ENCODE measurements at regions not wholly inside any gene's neighbourhood (a gene's known extent, or its start where the extent isn't known, plus 50 kb on each side); places are given as distances from the start of the nearest gene placed in this dataset.

DNA sequence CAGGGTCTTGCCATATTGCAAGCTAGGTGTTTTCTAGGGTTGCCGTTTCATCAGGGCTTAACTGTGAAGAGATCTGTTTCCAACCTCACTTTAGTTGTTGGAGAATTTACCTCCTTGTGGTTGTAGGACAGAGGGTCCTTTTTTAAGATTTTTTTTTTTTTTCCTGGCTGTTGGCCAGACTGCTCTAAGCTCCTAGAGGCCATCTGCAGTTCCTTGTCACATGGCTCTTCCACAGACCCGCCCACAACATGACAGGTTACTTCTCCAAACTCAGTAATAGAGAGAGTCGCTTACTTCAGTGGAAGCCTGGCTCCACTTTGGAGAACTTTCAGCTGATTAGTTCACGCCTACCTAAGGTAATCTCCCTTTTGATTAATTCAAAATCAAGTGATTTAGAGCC, 543.7 kb downstream of the DMRTA1 start:
- H3K27me3 ChIP-seq (ENCODE audit: control insufficient read depth, insufficient read depth, low read length): no peaks in the 10 kb centered on the region
- H3K4me3 ChIP-seq (ENCODE audit: low read depth, low read length): no peak overlapping the region
- DNase-seq (ENCODE audit: low read depth): no peak
- TF ChIP-seq, protein P1, sequence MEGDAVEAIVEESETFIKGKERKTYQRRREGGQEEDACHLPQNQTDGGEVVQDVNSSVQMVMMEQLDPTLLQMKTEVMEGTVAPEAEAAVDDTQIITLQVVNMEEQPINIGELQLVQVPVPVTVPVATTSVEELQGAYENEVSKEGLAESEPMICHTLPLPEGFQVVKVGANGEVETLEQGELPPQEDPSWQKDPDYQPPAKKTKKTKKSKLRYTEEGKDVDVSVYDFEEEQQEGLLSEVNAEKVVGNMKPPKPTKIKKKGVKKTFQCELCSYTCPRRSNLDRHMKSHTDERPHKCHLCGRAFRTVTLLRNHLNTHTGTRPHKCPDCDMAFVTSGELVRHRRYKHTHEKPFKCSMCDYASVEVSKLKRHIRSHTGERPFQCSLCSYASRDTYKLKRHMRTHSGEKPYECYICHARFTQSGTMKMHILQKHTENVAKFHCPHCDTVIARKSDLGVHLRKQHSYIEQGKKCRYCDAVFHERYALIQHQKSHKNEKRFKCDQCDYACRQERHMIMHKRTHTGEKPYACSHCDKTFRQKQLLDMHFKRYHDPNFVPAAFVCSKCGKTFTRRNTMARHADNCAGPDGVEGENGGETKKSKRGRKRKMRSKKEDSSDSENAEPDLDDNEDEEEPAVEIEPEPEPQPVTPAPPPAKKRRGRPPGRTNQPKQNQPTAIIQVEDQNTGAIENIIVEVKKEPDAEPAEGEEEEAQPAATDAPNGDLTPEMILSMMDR (IDR thresholded peaks at IDR 0.05; ENCODE audit: insufficient read depth, low read length, severe bottlenecking): no peak
- no peak for FAIRE-seq
- no peaks in the 10 kb centered on the region for H3K36me3 ChIP-seq (ENCODE audit: control insufficient read depth, insufficient read depth, low read length)

DNA sequence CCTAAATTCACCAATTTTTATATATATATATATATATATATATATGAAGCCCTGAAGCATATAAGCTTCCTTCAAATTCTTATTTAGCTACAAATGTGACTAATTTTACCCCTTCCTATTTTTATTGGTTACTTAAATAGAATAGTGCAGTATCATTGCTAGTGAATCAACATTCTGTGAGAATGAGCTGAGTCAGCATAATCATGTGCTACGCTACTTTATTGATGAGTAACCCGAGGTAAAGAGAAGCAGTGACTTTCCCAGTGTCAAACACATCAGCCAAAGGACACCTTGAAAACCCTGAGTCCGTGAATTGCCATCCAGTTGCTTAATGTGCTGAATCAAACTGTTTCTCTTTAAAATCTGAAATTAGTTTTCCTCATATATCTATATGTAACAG, 546.2 kb downstream of the DMRTA1 start:
- DNase-seq (ENCODE audit: low read depth): peak; percentile 17
- no peak for FAIRE-seq
- H3K27me3 ChIP-seq (ENCODE audit: control insufficient read depth, insufficient read depth, low read length): no peaks in the 10 kb centered on the region

DNA sequence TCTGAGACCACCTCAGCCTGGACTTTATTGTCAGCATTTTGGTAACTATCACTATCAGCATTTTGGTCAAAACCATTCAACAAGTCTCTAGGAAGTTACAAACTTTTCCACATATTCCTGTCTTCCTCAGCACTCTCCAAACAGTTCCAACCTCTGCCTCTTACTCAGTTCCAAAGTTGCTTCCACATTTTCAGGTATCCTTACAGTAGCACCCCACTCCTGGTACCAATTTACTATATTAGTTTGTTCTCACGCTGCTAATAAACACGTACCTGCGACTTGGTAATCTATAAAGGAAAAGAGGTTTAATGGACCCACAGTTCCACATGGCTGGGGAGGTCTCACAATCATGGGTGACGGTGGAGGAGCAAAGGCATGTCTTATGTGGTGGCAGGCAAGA, 551.3 kb downstream of the DMRTA1 start:
- FAIRE-seq (no peak), DNase-seq (ENCODE audit: low read depth) (no peak)
- no peak overlapping the region for H3K4me3 ChIP-seq (ENCODE audit: low read depth, low read length)
- TF ChIP-seq, protein P1 (IDR thresholded peaks at IDR 0.05; ENCODE audit: insufficient read depth, low read length, severe bottlenecking): no peak
- no peaks in the 10 kb centered on the region for H3K36me3 ChIP-seq (ENCODE audit: control insufficient read depth, insufficient read depth, low read length)
- H3K27me3 ChIP-seq (ENCODE audit: control insufficient read depth, insufficient read depth, low read length): no peaks in the 10 kb centered on the region

More for the DNA sequence above, 546.2 kb downstream of the DMRTA1 start:
- Histone ChIP-seq H3K4me3 (ENCODE audit: low read depth, low read length) (no peak overlapping the region), H3K36me3 (ENCODE audit: control insufficient read depth, insufficient read depth, low read length) (no peaks in the 10 kb centered on the region)
- TF ChIP-seq, protein P1 (IDR thresholded peaks at IDR 0.05; ENCODE audit: insufficient read depth, low read length, severe bottlenecking): no peak

DNA sequence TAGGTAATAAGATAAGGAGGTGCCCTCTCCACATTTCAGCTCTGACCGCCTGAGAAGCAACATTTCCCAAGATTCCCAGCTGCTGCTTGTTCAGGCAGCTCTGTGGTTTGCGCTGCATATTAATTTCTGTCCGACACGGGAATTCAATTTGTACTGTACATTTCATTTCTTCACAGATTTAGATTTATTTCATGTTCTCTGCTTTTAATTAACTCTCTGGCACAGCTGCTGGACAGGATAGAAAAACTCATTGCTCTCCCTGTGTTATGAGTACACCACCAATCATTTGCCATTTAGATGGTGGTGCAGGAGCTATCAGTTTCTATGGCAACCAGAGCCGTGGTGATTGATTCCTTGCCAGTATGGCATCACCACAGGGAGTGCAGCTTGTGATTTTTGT, 558.5 kb downstream of the DMRTA1 start:
- Histone ChIP-seq H3K4me3 (ENCODE audit: low read depth, low read length) (no peak overlapping the region), H3K27me3 (ENCODE audit: control insufficient read depth, insufficient read depth, low read length) (no peaks in the 10 kb centered on the region), H3K36me3 (ENCODE audit: control insufficient read depth, insufficient read depth, low read length) (no peaks in the 10 kb centered on the region)
- no peak for FAIRE-seq
- DNase-seq (ENCODE audit: low read depth): peak; percentile 48
- TF ChIP-seq, protein P1 (IDR thresholded peaks at IDR 0.05; ENCODE audit: insufficient read depth, low read length, severe bottlenecking): no peak

DNA sequence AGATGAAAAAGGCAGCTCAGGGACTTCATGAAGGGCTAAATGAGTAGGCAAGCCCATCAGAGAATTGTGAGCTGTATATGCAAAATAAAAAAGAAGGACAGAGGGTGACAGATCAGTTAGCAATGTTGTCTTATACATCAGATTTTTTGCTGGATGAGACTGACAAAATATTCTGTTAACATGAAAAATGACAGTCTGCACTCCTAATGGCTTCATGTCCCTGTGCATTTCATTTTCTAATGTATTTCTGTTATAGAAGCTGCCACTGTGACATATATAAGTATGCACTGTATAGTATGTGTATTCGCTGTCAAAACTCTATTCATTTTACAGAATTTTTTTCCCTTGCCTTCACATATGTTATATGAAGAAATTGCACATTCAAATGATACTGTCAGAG, 559.5 kb downstream of the DMRTA1 start:
- no peaks in the 10 kb centered on the region for H3K36me3 ChIP-seq (ENCODE audit: control insufficient read depth, insufficient read depth, low read length)
- FAIRE-seq: no peak
- H3K27me3 ChIP-seq (ENCODE audit: control insufficient read depth, insufficient read depth, low read length): no peaks in the 10 kb centered on the region
- no peak for DNase-seq (ENCODE audit: low read depth)
- no peak overlapping the region for H3K4me3 ChIP-seq (ENCODE audit: low read depth, low read length)
- TF ChIP-seq, protein P1 (IDR thresholded peaks at IDR 0.05; ENCODE audit: insufficient read depth, low read length, severe bottlenecking): no peak

DNA sequence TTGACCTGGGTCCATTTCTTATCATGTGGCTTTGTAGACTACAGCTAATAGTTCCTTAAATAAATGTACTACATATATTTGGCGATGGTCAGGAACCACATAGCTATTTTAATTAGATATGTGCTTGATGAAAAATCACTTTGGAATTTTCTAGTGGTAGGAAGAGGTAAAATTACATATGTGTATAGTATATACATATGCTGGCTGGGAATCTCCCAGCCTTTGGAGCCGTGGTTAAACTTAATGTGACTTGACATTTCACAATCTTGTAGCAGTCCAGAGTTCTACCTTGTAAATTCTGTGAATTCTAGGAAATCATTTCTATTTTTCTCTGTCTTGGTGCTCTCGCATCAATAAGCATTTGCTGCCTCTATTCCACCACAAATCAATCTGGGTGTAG, 565.0 kb downstream of the DMRTA1 start:
- no peak for FAIRE-seq
- H3K27me3 ChIP-seq (ENCODE audit: control insufficient read depth, insufficient read depth, low read length): no peaks in the 10 kb centered on the region

More for the DNA sequence above, 565.0 kb downstream of the DMRTA1 start:
- TF ChIP-seq, protein P1 (IDR thresholded peaks at IDR 0.05; ENCODE audit: insufficient read depth, low read length, severe bottlenecking): no peak
- Histone ChIP-seq H3K36me3 (ENCODE audit: control insufficient read depth, insufficient read depth, low read length) (no peaks in the 10 kb centered on the region), H3K4me3 (ENCODE audit: low read depth, low read length) (no peak overlapping the region)
- peak; percentile 57 for DNase-seq (ENCODE audit: low read depth)
